H1 (cell line): ENCODE measurements at regions not wholly inside any gene's neighbourhood (a gene's known extent, or its start where the extent isn't known, plus 50 kb on each side); places are given as distances from the start of the nearest gene placed in this dataset.

Source experiments
- CTCF ChIA-PET: fragments of 300-600 bp; sonication (Branson Sonifier 250); formaldehyde crosslinking; loops from one replicate; lab custom pipeline; 2021; ENCODE audit not compliant: partially characterized antibody; lab: Charles Lee
- POLR2A ChIA-PET: fragments of 300-600 bp; sonication (Branson Sonifier 250); formaldehyde crosslinking; loops from one replicate; lab custom pipeline; 2021; ENCODE audit warnings: inconsistent platforms; ENCODE audit not compliant: partially characterized antibody; lab: Charles Lee
- DNase-seq, 2 experiments: peaks; one replicate each; pipeline versions ENCODE4 v3.0.0 to v3.0.0-alpha.2; 2010 to 2022; ENCODE audit warnings: low spot score in 2 of 2, low read depth in 1 of 2, mixed read lengths in 1 of 2
- FAIRE-seq: peaks from 2 replicates; lab custom pipeline; 2011; peaks lifted over from hg19 to GRCh38; lab: Jason Lieb, UNC
- H2AFZ ChIP-seq: 2 replicates; pipeline ENCODE4 v1.8.1; 2012; ENCODE audit warnings: low read length, inconsistent platforms
- H2AK5ac ChIP-seq: 2 replicates; pipeline ENCODE4 v1.6.1; 2013; ENCODE audit warnings: low read depth, low read length
- H2BK120ac ChIP-seq: replicated peaks from 2 replicates; pipeline ENCODE3; 2013; ENCODE audit warnings: low read depth, low read length, inconsistent platforms
- H2BK12ac ChIP-seq: 2 replicates; pipeline ENCODE4 v1.6.1; 2013; ENCODE audit warnings: low read depth, low read length
- H2BK15ac ChIP-seq: 2 replicates; pipeline ENCODE4 v1.6.1; 2013; ENCODE audit warnings: low read length
- H2BK20ac ChIP-seq: 2 replicates; pipeline ENCODE4 v1.6.1; 2013; ENCODE audit warnings: low read length
- H2BK5ac ChIP-seq: 2 replicates; pipeline ENCODE4 v1.6.1; 2013; ENCODE audit warnings: low read depth, low read length
- H3K14ac ChIP-seq: 2 replicates; pipeline ENCODE4 v1.6.1; 2013; ENCODE audit warnings: inconsistent platforms; ENCODE audit not compliant: insufficient read length
- H3K18ac ChIP-seq: 2 replicates; pipeline ENCODE4 v1.6.1; 2013; ENCODE audit warnings: low read length; ENCODE audit errors: extremely low read depth
- H3K23ac ChIP-seq: 2 replicates; pipeline ENCODE4 v1.6.1; 2013; ENCODE audit warnings: inconsistent platforms; ENCODE audit not compliant: insufficient read length
- H3K23me2 ChIP-seq: 2 replicates; pipeline ENCODE4 v1.6.1; 2013; ENCODE audit warnings: low read depth, low read length
- H3K27ac ChIP-seq: 2 replicates; pipeline ENCODE4 v1.6.1; 2011; ENCODE audit warnings: low read depth, low read length, inconsistent platforms
- H3K27me3 ChIP-seq, 4 experiments: replicated peaks in 1 of 4; 1 replicate in 1 of 4; 2 replicates in 3 of 4; pipeline versions ENCODE4 v1.6.1 to v1.8.1; 2011 to 2013; ENCODE audit warnings: low read length in 3 of 4, mild to moderate bottlenecking in 3 of 4, inconsistent platforms in 2 of 4, mixed read lengths in 2 of 4, moderate library complexity in 1 of 4; ENCODE audit not compliant: control insufficient read depth in 3 of 4, insufficient read depth in 3 of 4; ENCODE audit errors: extremely low read depth in 1 of 4
- H3K36me3 ChIP-seq, 4 experiments: 2 replicates each; pipeline versions ENCODE4 v1.6.1 to v1.8.1; 2011 to 2013; ENCODE audit warnings: mild to moderate bottlenecking in 4 of 4, low read length in 3 of 4, moderate library complexity in 2 of 4, control low read depth in 1 of 4, inconsistent platforms in 1 of 4; ENCODE audit not compliant: insufficient read depth in 4 of 4, control insufficient read depth in 2 of 4
- H3K4ac ChIP-seq: replicated peaks from 2 replicates; pipeline ENCODE3; 2013; ENCODE audit warnings: low read length, low read depth, mixed read lengths, inconsistent platforms; ENCODE audit not compliant: insufficient read length
- H3K4me1 ChIP-seq, 4 experiments: replicated peaks in 1 of 4; 1 replicate in 1 of 4; 2 replicates in 3 of 4; pipeline versions ENCODE4 v1.6.1 to v1.8.1; 2011 to 2013; ENCODE audit warnings: low read length in 3 of 4, inconsistent platforms in 2 of 4, mixed read lengths in 1 of 4; ENCODE audit not compliant: insufficient read depth in 4 of 4, control insufficient read depth in 3 of 4
- H3K4me2 ChIP-seq, 2 experiments: 2 replicates each; pipeline versions ENCODE4 v1.6.1 to v1.8.1; 2011 to 2013; ENCODE audit warnings: low read depth in 2 of 2, low read length in 2 of 2, control low read depth in 1 of 2, inconsistent platforms in 1 of 2, mild to moderate bottlenecking in 1 of 2; ENCODE audit not compliant: insufficient read depth in 1 of 2
- H3K4me3 ChIP-seq, 4 experiments: fragments of 200-600, 300-600 bp in 1 of 4; sonication (generic), shearing (Covaris generic), sonication (Bioruptor Twin) in 1 of 4; 2 replicates each; pipeline versions ENCODE4 v1.5.1 to v1.8.1; 2011 to 2016; ENCODE audit warnings: low read length in 4 of 4, low read depth in 3 of 4, control low read depth in 2 of 4, inconsistent platforms in 2 of 4, mild to moderate bottlenecking in 2 of 4, mixed read lengths in 1 of 4, moderate library complexity in 1 of 4; ENCODE audit not compliant: insufficient read depth in 2 of 4; ENCODE audit errors: extremely low read depth in 1 of 4
- H3K56ac ChIP-seq: replicated peaks from 2 replicates; pipeline ENCODE3; 2013; ENCODE audit warnings: low read depth, mild to moderate bottlenecking, mixed read lengths, low read length, inconsistent platforms; ENCODE audit not compliant: insufficient read length
- H3K79me1 ChIP-seq: 2 replicates; pipeline ENCODE4 v1.6.1; 2013; ENCODE audit warnings: low read depth, low read length, control low read depth
- H3K79me2 ChIP-seq, 2 experiments: 2 replicates each; pipeline versions ENCODE4 v1.6.1 to v1.8.1; 2012 to 2013; ENCODE audit warnings: low read length in 2 of 2, mild to moderate bottlenecking in 2 of 2, inconsistent platforms in 1 of 2; ENCODE audit not compliant: insufficient read depth in 2 of 2, control insufficient read depth in 1 of 2
- H3K9ac ChIP-seq, 4 experiments: replicated peaks in 1 of 4; 1 replicate in 1 of 4; 2 replicates in 3 of 4; pipeline versions ENCODE4 v1.6.1 to v1.8.1; 2011 to 2013; ENCODE audit warnings: low read depth in 3 of 4, low read length in 3 of 4, control low read depth in 2 of 4, mild to moderate bottlenecking in 2 of 4, moderate library complexity in 2 of 4, inconsistent platforms in 1 of 4; ENCODE audit errors: extremely low read depth in 1 of 4
- H3K9me3 ChIP-seq, 2 experiments: 2 replicates each; pipeline versions ENCODE4 v1.6.1 to v1.8.1; 2012 to 2013; ENCODE audit warnings: mild to moderate bottlenecking in 2 of 2, moderate library complexity in 2 of 2, control low read depth in 1 of 2, inconsistent platforms in 1 of 2, low read depth in 1 of 2, low read length in 1 of 2, mixed read lengths in 1 of 2; ENCODE audit not compliant: insufficient read depth in 2 of 2
- H4K20me1 ChIP-seq, 2 experiments: replicated peaks in 1 of 2; 2 replicates each; pipeline versions ENCODE3 to v1.8.1; 2011 to 2013; ENCODE audit warnings: inconsistent platforms in 2 of 2, low read length in 2 of 2, mild to moderate bottlenecking in 1 of 2; ENCODE audit not compliant: insufficient read depth in 2 of 2, control insufficient read depth in 1 of 2
- H4K5ac ChIP-seq: 2 replicates; pipeline ENCODE4 v1.6.1; 2013; ENCODE audit warnings: low read length, low read depth, mixed read lengths, inconsistent platforms; ENCODE audit not compliant: insufficient read length
- H4K8ac ChIP-seq: 2 replicates; pipeline ENCODE4 v1.8.0; 2013; ENCODE audit warnings: mild to moderate bottlenecking, moderate library complexity, low read length, inconsistent platforms; ENCODE audit not compliant: insufficient read depth; ENCODE audit errors: extremely low read depth
- H4K91ac ChIP-seq: replicated peaks from 2 replicates; pipeline ENCODE3; 2013; ENCODE audit warnings: low read length, mixed read lengths, inconsistent platforms; ENCODE audit not compliant: insufficient read length
- ASH2L ChIP-seq: fragments of 200-600, 300-600 bp; sonication (generic); IDR thresholded peaks from one replicate; pipeline ENCODE4 v1.7.1; 2017; ENCODE audit warnings: low read length
- EZH2 ChIP-seq: fragments of 200-600 bp; sonication (generic); IDR thresholded peaks from 2 replicates; pipeline ENCODE4 v1.7.1; 2012; ENCODE audit warnings: low read depth, mild to moderate bottlenecking, moderate library complexity, low read length, inconsistent platforms; ENCODE audit not compliant: severe bottlenecking
- HDAC6 ChIP-seq: IDR thresholded peaks from one replicate; pipeline ENCODE4 v1.7.1; 2012; ENCODE audit warnings: low read depth, mild to moderate bottlenecking, inconsistent platforms, low read length, moderate library complexity
- JUND ChIP-seq: IDR thresholded peaks from 2 replicates; pipeline ENCODE4 v1.6.1; 2011; ENCODE audit warnings: mild to moderate bottlenecking, improper control_type of control experiment, low read length
- KDM1A ChIP-seq: fragments of 200-600, 300-600 bp; sonication (generic); IDR thresholded peaks from 2 replicates; pipeline ENCODE4 v1.7.1; 2016; ENCODE audit warnings: mild to moderate bottlenecking, low read length, borderline replicate concordance
- NANOG ChIP-seq: IDR thresholded peaks from 2 replicates; pipeline ENCODE4 v1.6.1; 2011; ENCODE audit warnings: low read length, low read depth, mild to moderate bottlenecking, inconsistent platforms; ENCODE audit not compliant: insufficient read depth, poor library complexity, severe bottlenecking
- PHF8 ChIP-seq: fragments of 200-600 bp; sonication (generic); conservative IDR thresholded peaks from 2 replicates; pipeline ENCODE4 v1.7.1; 2012; ENCODE audit warnings: low read depth, mild to moderate bottlenecking, inconsistent platforms, low read length, moderate library complexity
- POLR2AphosphoS5 ChIP-seq: IDR thresholded peaks from 2 replicates; pipeline ENCODE4 v1.6.1; 2011; ENCODE audit warnings: low read depth, low read length
- RXRA ChIP-seq: IDR thresholded peaks from 2 replicates; pipeline ENCODE4 v1.6.1; 2011; ENCODE audit warnings: low read depth, mild to moderate bottlenecking, low read length, moderate library complexity; ENCODE audit not compliant: insufficient read depth
- SAP30 ChIP-seq: fragments of 300-600 bp; sonication (generic); IDR thresholded peaks from 2 replicates; pipeline ENCODE4 v1.7.1; 2012; ENCODE audit warnings: low read length, moderate library complexity, mild to moderate bottlenecking, inconsistent platforms; ENCODE audit not compliant: insufficient read depth, insufficient replicate concordance
- SIN3A ChIP-seq, 2 experiments: IDR thresholded peaks in 1 of 2; conservative IDR thresholded peaks in 1 of 2; 2 replicates each; pipeline ENCODE4 v1.6.1; 2011 to 2012; ENCODE audit warnings: low read length in 2 of 2, improper control_type of control experiment in 1 of 2, low read depth in 1 of 2, mild to moderate bottlenecking in 1 of 2
- WGBS, 2 experiments: shearing (Covaris generic) in 1 of 2; methylation state at CpG; one replicate each; pipeline versions ENCODE4 v1.1.6 to v1.1.7; 2013 to 2015; ENCODE audit warnings: low lambda C conversion rate in 2 of 2, mixed read lengths in 2 of 2, inconsistent platforms in 1 of 2, low coverage in 1 of 2, missing lambda C conversion rate in 1 of 2; ENCODE audit not compliant: insufficient replicate concordance in 2 of 2, insufficient coverage in 1 of 2, insufficient read length in 1 of 2; ENCODE audit errors: extremely low coverage in 1 of 2, missing lambda C conversion rate in 1 of 2; 5-methylcytosine and 5-hydroxymethylcytosine counted together
- TF ChIP-seq, protein P1 (sequence below): IDR thresholded peaks from 2 replicates; pipeline ENCODE4 v1.6.1; 2012; ENCODE audit warnings: inconsistent platforms
- TF ChIP-seq, protein P2 (sequence below): IDR thresholded peaks from 2 replicates; pipeline ENCODE4 v1.6.1; 2011; ENCODE audit warnings: low read length, improper control_type of control experiment

DNA sequence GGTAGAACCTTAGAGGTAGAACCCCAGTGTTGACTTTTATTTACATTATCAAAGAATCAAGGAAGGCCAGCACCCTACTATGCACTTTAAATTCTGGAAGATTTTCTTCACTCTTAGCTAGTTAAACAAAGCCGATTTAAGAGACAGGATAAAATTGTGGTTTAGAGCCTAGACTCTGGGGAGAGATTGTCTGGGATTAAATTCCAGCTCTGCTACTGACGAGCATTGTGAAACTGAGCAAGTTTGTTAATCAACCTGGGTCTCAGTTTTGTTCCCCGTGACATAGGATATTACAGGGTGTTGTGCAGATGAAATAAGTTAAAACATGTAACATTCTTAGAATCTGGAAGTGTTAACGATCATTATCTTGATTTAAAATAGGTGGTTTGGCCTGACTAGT, 83.5 kb downstream of the FEM1C start:
- no peak overlapping the region for H2AFZ ChIP-seq
- H4K5ac ChIP-seq, result no peak overlapping the region
- CTCF ChIA-PET, result interaction anchor here (0.8 to 1.3 kb wide), 3 partner anchors 10 to 151 kb away, joined by 3 to 6 read pairs (median 4); no protein-coding TSS in a partner anchor
- H3K4me1 ChIP-seq, result peaks cover 0 to 11% (median 0%) of the 10 kb centered on the region in 4 experiments; a peak in 1 of 7 replicates
- no peak overlapping the region for H3K23ac ChIP-seq
- no peaks in the 10 kb centered on the region for H3K79me2 ChIP-seq
- H2BK5ac ChIP-seq, result no peak overlapping the region
- WGBS, 2 experiments, result 90% methylated on average over 4 of the region's 4 CpGs; no CpG with 5 or more reads in 1 of the 2 experiments
- H3K79me1 ChIP-seq, result no peaks in the 10 kb centered on the region
- H3K56ac ChIP-seq, result no peak overlapping the region
- no peak overlapping the region for H2BK15ac ChIP-seq
- H3K9ac ChIP-seq, result no peak overlapping the region
- POLR2A ChIA-PET, result no interaction called here
- H2BK120ac ChIP-seq, result no peak overlapping the region
- no peak overlapping the region for H3K18ac ChIP-seq
- H3K4ac ChIP-seq, result no peak overlapping the region
- FAIRE-seq (no peak), DNase-seq (no peak)
- H2AK5ac ChIP-seq, result no peak overlapping the region
- H3K36me3 ChIP-seq, result no peaks in the 10 kb centered on the region
- H4K20me1 ChIP-seq, result no peaks in the 10 kb centered on the region
- no peaks in the 10 kb centered on the region for H3K23me2 ChIP-seq
- no peaks in the 10 kb centered on the region for H3K9me3 ChIP-seq
- H2BK20ac ChIP-seq, result no peak overlapping the region
- H4K8ac ChIP-seq, result no peak overlapping the region
- no peaks in the 10 kb centered on the region for H3K27me3 ChIP-seq
- H4K91ac ChIP-seq, result no peak overlapping the region
- H3K4me2 ChIP-seq, result no peak overlapping the region
- H2BK12ac ChIP-seq, result no peak overlapping the region
- H3K4me3 ChIP-seq, result no peak overlapping the region
- H3K27ac ChIP-seq, result no peak overlapping the region
- no peak overlapping the region for H3K14ac ChIP-seq
- TF ChIP-seq KDM1A (no peak), JUND (no peak), POLR2AphosphoS5 (no peak), ASH2L (no peak), EZH2 (no peak), RXRA (no peak), NANOG (no peak), SAP30 (no peak), PHF8 (no peak), SIN3A (conservative IDR thresholded peaks at IDR 0.05 in 1 of 2, IDR thresholded peaks at IDR 0.05 in 1 of 2; ENCODE audit: low read depth in 1 of 2, low read length in 2 of 2) (no peak), HDAC6 (no peak)
- TF ChIP-seq, protein P1, sequence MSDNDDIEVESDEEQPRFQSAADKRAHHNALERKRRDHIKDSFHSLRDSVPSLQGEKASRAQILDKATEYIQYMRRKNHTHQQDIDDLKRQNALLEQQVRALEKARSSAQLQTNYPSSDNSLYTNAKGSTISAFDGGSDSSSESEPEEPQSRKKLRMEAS, result no peak
- TF ChIP-seq, protein P2, sequence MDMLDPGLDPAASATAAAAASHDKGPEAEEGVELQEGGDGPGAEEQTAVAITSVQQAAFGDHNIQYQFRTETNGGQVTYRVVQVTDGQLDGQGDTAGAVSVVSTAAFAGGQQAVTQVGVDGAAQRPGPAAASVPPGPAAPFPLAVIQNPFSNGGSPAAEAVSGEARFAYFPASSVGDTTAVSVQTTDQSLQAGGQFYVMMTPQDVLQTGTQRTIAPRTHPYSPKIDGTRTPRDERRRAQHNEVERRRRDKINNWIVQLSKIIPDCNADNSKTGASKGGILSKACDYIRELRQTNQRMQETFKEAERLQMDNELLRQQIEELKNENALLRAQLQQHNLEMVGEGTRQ, result no peak
